Keratinocyte (primary cell): ENCODE measurements at regions not wholly inside any gene's neighbourhood (a gene's known extent, or its start where the extent isn't known, plus 50 kb on each side); places are given as distances from the start of the nearest gene placed in this dataset.
"Not testable (repeated sequence)": the region's sequence is repeated elsewhere in the genome, so short reads cannot be mapped to it uniquely, and the experiment has no call there.

Experiments used
- DNase-seq: peaks from one replicate; pipeline ENCODE4 v3.0.0-alpha.2; 2011; ENCODE audit warnings: low read depth, missing footprints, low spot score
- FAIRE-seq: peaks from 2 replicates; lab custom pipeline; 2011; peaks lifted over from hg19 to GRCh38; lab: Jason Lieb, UNC
- H2AFZ ChIP-seq: 2 replicates; pipeline ENCODE4 v1.6.0; 2012; ENCODE audit warnings: low read length, control low read depth, inconsistent platforms; ENCODE audit not compliant: control insufficient read depth
- H3K27ac ChIP-seq: 2 replicates; pipeline ENCODE4 v1.5.1; 2011; ENCODE audit warnings: low read length; ENCODE audit not compliant: control insufficient read depth, insufficient read depth
- H3K27me3 ChIP-seq: 3 replicates; pipeline ENCODE4 v1.6.0; 2011; ENCODE audit warnings: low read length; ENCODE audit not compliant: control insufficient read depth, insufficient read depth; ENCODE audit errors: extremely low read depth
- H3K36me3 ChIP-seq, 2 experiments: 2 replicates in 1 of 2; 3 replicates in 1 of 2; pipeline ENCODE4 v1.5.1; 2011; ENCODE audit warnings: low read length in 2 of 2, mild to moderate bottlenecking in 1 of 2; ENCODE audit not compliant: control insufficient read depth in 2 of 2, insufficient read depth in 2 of 2; ENCODE audit errors: extremely low read depth in 1 of 2
- H3K4me1 ChIP-seq: 3 replicates; pipeline ENCODE4 v1.5.1; 2011; ENCODE audit warnings: low read length; ENCODE audit not compliant: control insufficient read depth, insufficient read depth; ENCODE audit errors: extremely low read depth
- H3K4me2 ChIP-seq: 3 replicates; pipeline ENCODE4 v1.6.0; 2011; ENCODE audit warnings: low read depth, low read length; ENCODE audit not compliant: control insufficient read depth, insufficient read depth; ENCODE audit errors: extremely low read depth
- H3K4me3 ChIP-seq, 3 experiments: fragments of 200-600 bp in 1 of 3; sonication (generic) in 1 of 3; 2 replicates in 2 of 3; 3 replicates in 1 of 3; pipeline ENCODE4 v1.5.1; 2011 to 2016; ENCODE audit warnings: low read length in 3 of 3, mild to moderate bottlenecking in 3 of 3, control low read depth in 2 of 3, inconsistent platforms in 1 of 3, low read depth in 1 of 3, mixed read lengths in 1 of 3, mixed run types in 1 of 3, moderate library complexity in 1 of 3; ENCODE audit not compliant: control insufficient read depth in 2 of 3, insufficient read depth in 2 of 3; ENCODE audit errors: extremely low read depth in 1 of 3
- H3K79me2 ChIP-seq: 2 replicates; pipeline ENCODE4 v1.6.0; 2012; ENCODE audit warnings: low read length; ENCODE audit not compliant: control insufficient read depth, insufficient read depth
- H3K9ac ChIP-seq: 3 replicates; pipeline ENCODE4 v1.6.0; 2011; ENCODE audit warnings: low read length; ENCODE audit not compliant: control insufficient read depth, insufficient read depth; ENCODE audit errors: extremely low read depth
- H3K9me1 ChIP-seq: 3 replicates; pipeline ENCODE4 v1.6.0; 2011; ENCODE audit warnings: low read length; ENCODE audit not compliant: control insufficient read depth, insufficient read depth; ENCODE audit errors: extremely low read depth
- H3K9me3 ChIP-seq: 2 replicates; pipeline ENCODE4 v1.5.1; 2012; ENCODE audit warnings: low read depth, low read length; ENCODE audit not compliant: control insufficient read depth
- H4K20me1 ChIP-seq: 3 replicates; pipeline ENCODE4 v1.6.0; 2011; ENCODE audit warnings: low read length; ENCODE audit not compliant: control insufficient read depth, insufficient read depth; ENCODE audit errors: extremely low read depth
- EZH2 ChIP-seq: IDR thresholded peaks from one replicate; pipeline ENCODE4 v1.6.1; 2012; ENCODE audit warnings: inconsistent platforms, mild to moderate bottlenecking, low read length, moderate library complexity
- dilution Hi-C: fragments of 300-500 bp; cut with MboI; formaldehyde crosslinking; loops from one replicate; pipeline ENCODE4 v1.7.0; 2020; ENCODE audit warnings: low sequenced_read_pairs; ENCODE audit not compliant: extremely low pct_ligation_motif_present
- TF ChIP-seq, protein P1 (sequence below), 3 experiments: IDR thresholded peaks in 1 of 3; conservative IDR thresholded peaks in 1 of 3; optimal IDR thresholded peaks in 1 of 3; 2 replicates in 2 of 3; 3 replicates in 1 of 3; pipeline versions ENCODE3 to v1.5.1; 2011; ENCODE audit warnings: low read length in 3 of 3, mild to moderate bottlenecking in 3 of 3, moderate library complexity in 2 of 3, control low read depth in 1 of 3, inconsistent platforms in 1 of 3; ENCODE audit not compliant: insufficient read depth in 2 of 3; ENCODE audit errors: extremely low read depth in 1 of 3

- dilution Hi-C loops: no loop called here
- no peak for FAIRE-seq
Observed at GRCh38 chr17:22305356-22306071, 613.2 kb downstream of the KCNJ18 start.

GRCh38 chr17:22310292-22310691 lies 618.0 kb downstream of the KCNJ18 start:
- H3K4me2 ChIP-seq, dilution Hi-C loops, H3K4me1 ChIP-seq, H3K9me1 ChIP-seq, H3K4me3 ChIP-seq, H3K27me3 ChIP-seq, H2AFZ ChIP-seq, FAIRE-seq, H3K36me3 ChIP-seq, DNase-seq, H3K27ac ChIP-seq, H3K9ac ChIP-seq, H3K9me3 ChIP-seq, H3K79me2 ChIP-seq, H4K20me1 ChIP-seq: not testable (repeated sequence)

More at GRCh38 chr17:22305356-22306071, 613.2 kb downstream of the KCNJ18 start:
- Histone ChIP-seq H3K27ac (no peak overlapping the region), H3K9ac (no peak overlapping the region), H3K4me3 (no peak overlapping the region), H3K36me3 (no peaks in the 10 kb centered on the region), H2AFZ (no peak overlapping the region), H3K4me2 (no peak overlapping the region), H4K20me1 (no peaks in the 10 kb centered on the region), H3K9me1 (no peaks in the 10 kb centered on the region), H3K79me2 (no peaks in the 10 kb centered on the region), H3K4me1 (no peaks in the 10 kb centered on the region), H3K27me3 (no peaks in the 10 kb centered on the region), H3K9me3 (peaks cover 5% of the 10 kb centered on the region)
- TF ChIP-seq, protein P1, sequence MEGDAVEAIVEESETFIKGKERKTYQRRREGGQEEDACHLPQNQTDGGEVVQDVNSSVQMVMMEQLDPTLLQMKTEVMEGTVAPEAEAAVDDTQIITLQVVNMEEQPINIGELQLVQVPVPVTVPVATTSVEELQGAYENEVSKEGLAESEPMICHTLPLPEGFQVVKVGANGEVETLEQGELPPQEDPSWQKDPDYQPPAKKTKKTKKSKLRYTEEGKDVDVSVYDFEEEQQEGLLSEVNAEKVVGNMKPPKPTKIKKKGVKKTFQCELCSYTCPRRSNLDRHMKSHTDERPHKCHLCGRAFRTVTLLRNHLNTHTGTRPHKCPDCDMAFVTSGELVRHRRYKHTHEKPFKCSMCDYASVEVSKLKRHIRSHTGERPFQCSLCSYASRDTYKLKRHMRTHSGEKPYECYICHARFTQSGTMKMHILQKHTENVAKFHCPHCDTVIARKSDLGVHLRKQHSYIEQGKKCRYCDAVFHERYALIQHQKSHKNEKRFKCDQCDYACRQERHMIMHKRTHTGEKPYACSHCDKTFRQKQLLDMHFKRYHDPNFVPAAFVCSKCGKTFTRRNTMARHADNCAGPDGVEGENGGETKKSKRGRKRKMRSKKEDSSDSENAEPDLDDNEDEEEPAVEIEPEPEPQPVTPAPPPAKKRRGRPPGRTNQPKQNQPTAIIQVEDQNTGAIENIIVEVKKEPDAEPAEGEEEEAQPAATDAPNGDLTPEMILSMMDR (optimal IDR thresholded peaks at IDR 0.05 in 1 of 3, IDR thresholded peaks at IDR 0.05 in 1 of 3, conservative IDR thresholded peaks at IDR 0.05 in 1 of 3; ENCODE audit: extremely low read depth in 1 of 3, insufficient read depth in 2 of 3, low read length in 3 of 3): no peak
- no peak for TF ChIP-seq EZH2
- no peak for DNase-seq
